ENCODE measurements at regions not wholly inside any gene's neighbourhood (a gene's known extent, or its start where the extent isn't known, plus 50 kb on each side); places are given as distances from the start of the nearest gene placed in this dataset.
A peak's percentile ranks its signal among the peaks of the same experiment; 100 is the strongest.

- H3K4me3 ChIP-seq: no peak overlapping the region
- H3K36me3 ChIP-seq: no peaks in the 10 kb centered on the region
- H3K27me3 ChIP-seq: no peaks in the 10 kb centered on the region
- no peaks in the 10 kb centered on the region for H3K9me3 ChIP-seq (ENCODE audit: low read depth)
- DNase-seq (ENCODE audit: low read depth in 1 of 2, low spot score in 1 of 2): peak; percentile 82 to 91
- TF ChIP-seq, protein P1, sequence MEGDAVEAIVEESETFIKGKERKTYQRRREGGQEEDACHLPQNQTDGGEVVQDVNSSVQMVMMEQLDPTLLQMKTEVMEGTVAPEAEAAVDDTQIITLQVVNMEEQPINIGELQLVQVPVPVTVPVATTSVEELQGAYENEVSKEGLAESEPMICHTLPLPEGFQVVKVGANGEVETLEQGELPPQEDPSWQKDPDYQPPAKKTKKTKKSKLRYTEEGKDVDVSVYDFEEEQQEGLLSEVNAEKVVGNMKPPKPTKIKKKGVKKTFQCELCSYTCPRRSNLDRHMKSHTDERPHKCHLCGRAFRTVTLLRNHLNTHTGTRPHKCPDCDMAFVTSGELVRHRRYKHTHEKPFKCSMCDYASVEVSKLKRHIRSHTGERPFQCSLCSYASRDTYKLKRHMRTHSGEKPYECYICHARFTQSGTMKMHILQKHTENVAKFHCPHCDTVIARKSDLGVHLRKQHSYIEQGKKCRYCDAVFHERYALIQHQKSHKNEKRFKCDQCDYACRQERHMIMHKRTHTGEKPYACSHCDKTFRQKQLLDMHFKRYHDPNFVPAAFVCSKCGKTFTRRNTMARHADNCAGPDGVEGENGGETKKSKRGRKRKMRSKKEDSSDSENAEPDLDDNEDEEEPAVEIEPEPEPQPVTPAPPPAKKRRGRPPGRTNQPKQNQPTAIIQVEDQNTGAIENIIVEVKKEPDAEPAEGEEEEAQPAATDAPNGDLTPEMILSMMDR (IDR thresholded peaks at IDR 0.05; ENCODE audit: low read depth, low read length): peak; percentile 88
- no peaks in the 10 kb centered on the region for H3K4me1 ChIP-seq (ENCODE audit: low read depth)
- H3K27ac ChIP-seq: no peak overlapping the region
Measured at GRCh38 chr6:45714741-45715507, 300.7 kb downstream of the CLIC5 start.

- Histone ChIP-seq H3K27ac (no peak overlapping the region), H3K4me1 (ENCODE audit: low read depth) (no peaks in the 10 kb centered on the region), H3K9me3 (ENCODE audit: low read depth) (no peaks in the 10 kb centered on the region), H3K36me3 (no peaks in the 10 kb centered on the region), H3K27me3 (no peaks in the 10 kb centered on the region), H3K4me3 (no peak overlapping the region)
- no peak for DNase-seq (ENCODE audit: low read depth in 1 of 2, low spot score in 1 of 2)
- TF ChIP-seq, protein P1 (IDR thresholded peaks at IDR 0.05; ENCODE audit: low read depth, low read length): no peak
Measured at GRCh38 chr6:45714006-45714730, 301.5 kb downstream of the CLIC5 start.

Measured in cardiac muscle cell (in vitro differentiated cells and primary cell).